ENCODE measurements at regions not wholly inside any gene's neighbourhood (a gene's known extent, or its start where the extent isn't known, plus 50 kb on each side); places are given as distances from the start of the nearest gene placed in this dataset.
"Not testable (repeated sequence)": the region's sequence is repeated elsewhere in the genome, so short reads cannot be mapped to it uniquely, and the experiment has no call there.

DNA sequence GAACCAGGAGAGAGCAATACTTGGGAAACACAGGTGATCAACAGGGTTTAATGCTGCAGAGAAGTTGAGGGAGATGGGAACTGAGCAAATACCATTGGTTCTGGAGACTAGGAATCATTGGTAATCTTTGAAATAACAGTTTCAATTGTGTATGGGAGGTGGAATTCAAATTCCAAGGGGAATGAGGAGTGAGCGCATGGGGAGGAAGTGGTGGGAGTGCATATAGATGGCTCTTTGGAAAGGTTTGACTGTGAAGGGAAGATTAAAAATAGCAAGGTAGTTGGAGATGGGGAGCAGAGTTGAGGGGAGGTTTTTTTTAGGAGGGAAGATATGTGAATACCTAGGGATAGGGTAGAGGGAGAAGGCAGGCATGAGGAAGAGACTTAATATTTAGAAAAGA is 51.1 kb upstream of the ROPN1 start:
- no peak for DNase-seq

- DNase-seq = no peak
Observed at GRCh38 chr3:124044956-124045355, 53.0 kb upstream of the ROPN1 start.

GRCh38 chr3:124048967-124049798 is 57.3 kb upstream of the ROPN1 start:
- DNase-seq = no peak

- no peak for DNase-seq
Observed at GRCh38 chr3:124051636-124052035, 59.7 kb upstream of the ROPN1 start.

DNA sequence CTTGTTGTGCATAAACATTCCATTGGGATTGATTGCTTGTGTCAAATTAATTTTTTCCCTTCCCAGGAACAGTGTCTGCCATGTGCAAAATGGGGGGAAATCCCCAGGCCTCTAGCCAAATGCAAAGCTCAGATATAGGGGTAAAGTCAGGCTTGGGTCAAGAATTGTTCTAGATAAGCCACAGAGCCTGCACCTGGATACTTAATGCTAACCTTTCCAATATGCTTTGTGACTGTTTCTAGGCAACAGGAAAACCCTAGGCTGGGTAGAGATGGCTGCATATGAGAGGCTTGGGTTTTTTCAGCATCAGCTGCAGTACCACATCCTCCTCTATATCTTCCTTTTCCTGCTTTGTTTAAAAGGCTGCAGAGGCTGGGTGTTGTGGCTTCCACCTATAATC is 61.9 kb upstream of the ROPN1 start:
- no peak for DNase-seq

- DNase-seq = no peak
Observed at GRCh38 chr3:124056846-124057245, 64.9 kb upstream of the ROPN1 start.

DNA sequence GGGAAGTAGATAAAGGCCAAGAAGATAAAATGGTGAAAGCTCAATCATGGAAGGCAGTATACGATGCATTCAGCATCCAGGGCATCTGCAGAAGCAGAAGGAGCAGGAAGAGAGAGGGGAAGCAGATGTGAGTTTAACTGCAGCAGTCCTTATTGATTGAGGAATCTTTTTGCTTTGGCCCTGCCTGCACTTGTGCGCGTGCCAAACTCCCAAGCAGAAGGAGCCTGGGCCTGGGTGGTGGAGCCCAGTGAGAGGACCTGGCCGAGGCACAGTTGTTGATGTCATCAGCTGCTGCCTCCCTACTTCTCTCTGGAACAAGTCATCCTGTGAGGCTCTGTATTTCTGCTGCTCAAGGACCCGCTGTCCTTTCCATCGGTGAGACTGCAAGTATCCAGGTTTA is 65.5 kb upstream of the ROPN1 start:
- no peak for DNase-seq

DNA sequence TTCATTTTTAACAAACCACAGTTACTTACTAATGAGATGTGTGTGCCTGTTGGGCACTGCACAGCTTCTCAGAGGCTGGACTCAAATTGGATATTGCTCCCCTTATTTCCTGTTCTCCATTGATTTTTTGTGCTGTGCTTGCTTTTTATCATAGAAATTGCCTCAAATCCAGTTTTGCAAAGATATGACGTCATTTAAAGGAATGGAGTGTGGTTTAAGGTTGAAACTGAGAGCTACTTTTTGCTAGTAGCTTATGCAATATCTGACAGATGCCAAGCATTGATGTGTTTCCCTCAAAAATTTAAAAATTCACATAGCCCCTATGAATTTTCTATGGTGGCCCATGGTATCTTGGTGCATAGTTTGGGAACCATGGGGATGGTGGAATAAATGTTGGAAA is 67.7 kb upstream of the ROPN1 start:
- DNase-seq = no peak

DNA sequence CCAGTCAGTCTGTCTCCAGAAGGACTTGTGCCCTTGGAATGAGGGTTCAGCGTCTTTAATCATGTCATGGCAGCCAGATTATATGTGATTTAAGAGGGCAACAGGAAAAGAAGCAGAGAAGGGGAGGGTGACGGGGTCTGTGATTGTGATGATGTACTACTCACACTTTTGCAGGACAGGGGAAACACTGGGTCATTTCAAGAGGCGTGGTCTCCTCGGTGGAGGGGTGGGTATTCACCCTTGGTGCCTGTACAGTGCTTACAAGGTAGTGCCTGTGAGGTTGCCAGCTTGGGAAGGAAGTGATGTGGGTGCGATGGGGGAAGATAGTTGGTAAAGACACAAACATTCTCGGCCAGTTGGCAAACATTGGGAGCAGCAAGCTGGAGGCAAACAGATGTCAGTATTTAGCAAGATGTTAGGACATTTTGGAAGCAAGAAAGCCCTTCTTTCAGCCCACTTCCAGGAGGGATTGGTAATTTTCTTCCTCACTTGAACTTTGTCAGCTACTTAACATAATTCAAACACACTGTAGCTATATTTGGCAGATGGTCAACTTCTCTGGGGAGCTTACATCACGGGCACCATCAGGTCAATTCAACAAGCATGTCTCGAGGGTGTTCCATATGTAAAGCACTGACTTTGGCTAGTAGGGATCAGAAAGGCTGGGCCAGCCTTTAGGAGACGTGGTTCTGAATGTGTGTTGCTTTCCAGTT is 71.4 kb upstream of the ROPN1 start:
- no peak for DNase-seq

GRCh38 chr3:124064050-124064449 is 72.1 kb upstream of the ROPN1 start:
- no peak for DNase-seq

DNA sequence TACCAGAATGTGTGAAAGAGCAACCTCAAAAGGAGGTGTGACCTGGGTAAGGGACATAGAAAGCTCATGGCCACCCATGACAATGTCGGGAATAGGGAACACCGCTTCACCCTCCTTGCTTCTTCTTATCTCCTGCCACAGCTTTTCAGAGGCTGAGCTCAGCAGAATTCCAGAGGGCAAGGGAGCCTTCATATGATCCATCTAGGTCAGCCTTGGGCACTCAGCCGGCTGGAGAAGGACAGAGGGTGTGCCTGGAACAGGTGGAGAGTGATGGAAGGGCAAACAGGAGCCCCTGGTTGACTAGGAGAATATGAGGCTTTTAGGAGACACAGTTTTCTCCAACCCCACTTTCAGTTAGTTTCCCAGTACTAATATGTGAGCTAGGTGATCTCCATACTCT is 74.6 kb upstream of the ROPN1 start:
- DNase-seq = not testable (repeated sequence)

- DNase-seq = not testable (repeated sequence)
Observed at GRCh38 chr3:124069706-124070105, 77.8 kb upstream of the ROPN1 start.

DNA sequence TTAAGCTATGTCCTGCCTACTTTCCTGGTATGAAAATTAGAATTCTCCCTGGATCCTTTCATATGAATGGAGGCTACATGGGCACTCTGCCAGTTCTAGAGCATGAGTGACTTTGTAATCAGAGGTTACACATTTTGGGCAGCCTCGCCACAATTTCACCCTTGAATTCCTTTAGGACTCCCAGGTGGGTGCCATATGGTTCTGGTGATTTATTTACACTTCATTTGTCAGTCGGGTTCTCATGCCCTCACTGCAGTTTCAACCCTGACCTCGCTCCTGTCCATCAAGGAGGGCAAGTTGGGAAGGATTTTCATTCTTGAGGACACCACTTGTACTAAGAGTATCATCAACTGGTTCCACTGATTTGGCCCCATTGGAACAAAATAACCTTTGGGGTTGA is 83.2 kb upstream of the ROPN1 start:
- not testable (repeated sequence) for DNase-seq

DNA sequence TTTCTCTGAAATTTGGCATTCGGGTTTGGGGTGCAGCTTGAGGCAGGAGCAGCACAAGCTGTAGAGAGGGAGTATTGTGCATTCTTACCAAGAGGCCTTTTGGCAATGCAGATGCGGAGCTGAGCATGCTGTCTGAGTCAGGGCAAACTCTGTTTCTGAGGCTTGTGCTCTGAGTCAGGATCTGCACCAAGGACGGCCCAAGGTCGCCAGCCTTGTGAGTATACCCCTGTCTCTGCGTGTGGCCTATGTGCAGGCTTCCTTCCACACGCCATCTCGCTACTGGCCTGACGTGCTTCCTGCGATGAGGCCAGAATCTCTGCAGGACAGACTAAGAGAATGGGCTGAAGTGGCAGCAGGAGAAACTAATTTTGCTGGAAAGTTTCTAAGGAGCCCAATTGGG is 83.8 kb upstream of the ROPN1 start:
- no peak for DNase-seq

GRCh38 chr3:124076235-124076634 is 84.3 kb upstream of the ROPN1 start:
- DNase-seq = no peak

- peak; percentile 5 to 36 for DNase-seq
Observed at GRCh38 chr3:124078953-124079911, 87.3 kb upstream of the ROPN1 start.

- DNase-seq = no peak
Observed at GRCh38 chr3:124079912-124080276, 88.0 kb upstream of the ROPN1 start.

GRCh38 chr3:124082343-124082742 is 90.4 kb upstream of the ROPN1 start:
- no peak for DNase-seq

- no peak for DNase-seq
Observed at GRCh38 chr3:124084022-124084881, 92.3 kb upstream of the ROPN1 start.

GRCh38 chr3:124088801-124089200 is 96.9 kb upstream of the ROPN1 start:
- DNase-seq = no peak

DNA sequence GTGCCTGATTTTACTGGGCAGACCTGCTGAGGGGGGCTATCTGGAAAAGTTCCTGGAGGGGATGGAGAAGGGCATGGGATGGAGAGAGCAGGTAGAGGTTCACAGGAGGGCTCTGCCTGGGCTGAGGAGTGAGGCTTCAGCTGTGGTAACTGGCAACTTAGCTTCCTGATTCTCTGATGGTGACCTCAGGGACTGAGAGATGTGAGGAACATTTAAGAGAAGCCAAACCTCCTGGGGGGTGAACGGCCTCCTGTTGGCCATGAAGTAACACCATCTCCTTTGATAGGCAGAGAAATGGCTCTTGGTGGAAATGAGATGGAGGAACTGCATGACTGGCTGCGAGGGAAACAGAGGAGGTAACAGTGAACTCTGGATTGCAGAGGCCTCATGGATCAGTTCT is 97.3 kb upstream of the ROPN1 start:
- no peak for DNase-seq

- no peak for DNase-seq
Observed at GRCh38 chr3:124091716-124092115, 99.8 kb upstream of the ROPN1 start.

Data from SHP77 (cell line).